ENCODE measurements at regions not wholly inside any gene's neighbourhood (a gene's known extent, or its start where the extent isn't known, plus 50 kb on each side); places are given as distances from the start of the nearest gene placed in this dataset.

DNA sequence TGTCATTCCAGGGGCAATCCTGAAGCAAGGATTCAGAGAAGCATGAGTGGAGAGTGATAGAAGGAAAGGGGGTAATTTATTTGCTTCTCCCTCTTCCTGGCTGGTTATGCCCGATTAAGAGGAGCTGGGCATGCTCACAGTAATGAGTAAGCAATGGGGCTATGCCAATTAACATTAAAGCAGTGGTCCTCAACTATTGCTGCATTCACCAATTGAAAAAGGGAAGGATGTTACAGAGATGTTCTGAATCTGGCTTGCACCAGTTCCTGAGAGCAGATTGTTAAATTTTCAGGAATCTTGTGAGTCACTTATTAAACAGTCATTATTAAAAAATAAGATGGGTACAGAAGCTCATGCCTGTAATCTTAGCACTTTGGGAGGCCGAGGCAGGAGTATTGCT lies 85.9 kb upstream of the ZBTB20 start (continued):
- TF ChIP-seq RBBP5 (conservative IDR thresholded peaks at IDR 0.05) (no peak), ETV6 (conservative IDR thresholded peaks at IDR 0.05 in 1 of 2, IDR thresholded peaks at IDR 0.05 in 1 of 2; ENCODE audit: borderline replicate concordance in 1 of 2, low read depth in 1 of 2) (no peak), RELA (IDR thresholded peaks at IDR 0.05; ENCODE audit: borderline replicate concordance, partially characterized antibody) (no peak), STAT1 (conservative IDR thresholded peaks at IDR 0.05) (no peak), PAX8 (IDR thresholded peaks at IDR 0.05) (no peak), NFIC (IDR thresholded peaks at IDR 0.05; ENCODE audit: low read depth, low read length) (no peak), DPF2 (IDR thresholded peaks at IDR 0.05) (no peak)

DNA sequence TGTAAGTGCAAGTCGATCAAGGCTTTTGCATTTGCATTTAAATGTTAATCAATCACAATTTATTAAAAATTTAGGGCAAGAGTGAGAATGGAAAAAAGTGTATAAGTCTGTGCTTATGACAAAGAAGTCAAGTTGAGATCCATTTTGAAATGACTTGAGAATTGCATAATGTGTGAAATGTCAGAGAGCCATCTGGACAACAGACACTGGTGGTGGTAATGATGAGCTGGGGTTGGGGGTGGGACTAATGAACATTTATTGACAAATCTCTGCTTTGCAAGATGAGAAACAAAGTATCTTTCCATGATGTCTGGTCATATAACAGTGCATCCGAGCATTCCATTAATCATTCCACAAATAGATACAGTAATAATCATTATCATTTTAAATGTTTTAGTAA lies 89.4 kb upstream of the ZBTB20 start:
- in situ Hi-C loops (cut with MboI): no loop called here
- H3K27ac ChIP-seq (ENCODE audit: control insufficient read depth, insufficient read depth): no peak overlapping the region
- no peaks in the 10 kb centered on the region for H3K36me3 ChIP-seq (ENCODE audit: control insufficient read depth in 2 of 2, insufficient read depth in 2 of 2, low read length in 1 of 2)
- no peak for ATAC-seq
- no TSS peak for BruUV-seq (replicated peaks)
- H3K9ac ChIP-seq (ENCODE audit: control insufficient read depth, insufficient read depth, low read length): no peak overlapping the region
- no peaks in the 10 kb centered on the region for H4K20me1 ChIP-seq (ENCODE audit: control insufficient read depth, insufficient read depth)
- H3K4me2 ChIP-seq (ENCODE audit: control insufficient read depth, insufficient read depth): no peak overlapping the region
- RAD21 ChIA-PET (ENCODE audit: unreplicated experiment): no interaction called here
- WGBS (ENCODE audit: insufficient coverage, insufficient replicate concordance, low lambda C conversion rate, missing lambda C conversion rate): 32% methylated on average over 2 of the region's 2 CpGs
- intact Hi-C loops (cut with micrococcal nuclease; ENCODE audit: unreplicated experiment): no loop called here
- no peak for DNase-seq (ENCODE audit: low read depth, low spot score)
- no peak overlapping the region for H2AFZ ChIP-seq (ENCODE audit: control insufficient read depth, low read depth, low read length)
- POLR2A ChIA-PET: no interaction called here
- H3K4me3 ChIP-seq: no peak overlapping the region
- SMC1A ChIA-PET (ENCODE audit: uncharacterized antibody, unreplicated experiment): no interaction called here
- TF ChIP-seq FOXK2 (IDR thresholded peaks at IDR 0.05): no peak
- TF ChIP-seq SIX5 (IDR thresholded peaks at IDR 0.05; ENCODE audit: low read depth, low read length, severe bottlenecking): no peak
- no peak for TF ChIP-seq SUPT20H (IDR thresholded peaks at IDR 0.05; ENCODE audit: borderline replicate concordance, control insufficient read depth, low read depth, low read length)
- TF ChIP-seq MEF2B (IDR thresholded peaks at IDR 0.05; ENCODE audit: partially characterized antibody, poor library complexity, severe bottlenecking): no peak
- TF ChIP-seq ZNF24 (IDR thresholded peaks at IDR 0.05): no peak
- TF ChIP-seq ZNF207 (IDR thresholded peaks at IDR 0.05; ENCODE audit: borderline replicate concordance): no peak
- TF ChIP-seq, protein P1, sequence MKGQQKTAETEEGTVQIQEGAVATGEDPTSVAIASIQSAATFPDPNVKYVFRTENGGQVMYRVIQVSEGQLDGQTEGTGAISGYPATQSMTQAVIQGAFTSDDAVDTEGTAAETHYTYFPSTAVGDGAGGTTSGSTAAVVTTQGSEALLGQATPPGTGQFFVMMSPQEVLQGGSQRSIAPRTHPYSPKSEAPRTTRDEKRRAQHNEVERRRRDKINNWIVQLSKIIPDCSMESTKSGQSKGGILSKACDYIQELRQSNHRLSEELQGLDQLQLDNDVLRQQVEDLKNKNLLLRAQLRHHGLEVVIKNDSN (IDR thresholded peaks at IDR 0.05; ENCODE audit: borderline replicate concordance, extremely low read length, insufficient read depth, low read depth, low read length): no peak
- no peak for TF ChIP-seq EED (IDR thresholded peaks at IDR 0.05; ENCODE audit: low read depth)
- TF ChIP-seq TARDBP (IDR thresholded peaks at IDR 0.05; ENCODE audit: borderline replicate concordance): no peak
- TF ChIP-seq CBX5 (IDR thresholded peaks at IDR 0.05; ENCODE audit: low read depth): no peak
- no peaks in the 10 kb centered on the region; a peak in 1 of 4 replicates for H3K27me3 ChIP-seq (replicated peaks in 1 of 2; ENCODE audit: control insufficient read depth in 2 of 2, insufficient read depth in 2 of 2, low read length in 1 of 2)
- no peaks in the 10 kb centered on the region for H3K79me2 ChIP-seq (ENCODE audit: control insufficient read depth, insufficient read depth, low read length)
- FAIRE-seq: no peak
- H3K4me1 ChIP-seq (ENCODE audit: control insufficient read depth, insufficient read depth, low read length): no peaks in the 10 kb centered on the region
- CTCF ChIA-PET: no interaction called here
- H3K9me3 ChIP-seq (replicated peaks; ENCODE audit: control insufficient read depth, insufficient read depth, low read length): no peaks in the 10 kb centered on the region
